ENCODE measurements at regions not wholly inside any gene's neighbourhood (a gene's known extent, or its start where the extent isn't known, plus 50 kb on each side); places are given as distances from the start of the nearest gene placed in this dataset.
"Not testable (repeated sequence)": the region's sequence is repeated elsewhere in the genome, so short reads cannot be mapped to it uniquely, and the experiment has no call there.

GRCh38 chr6:115485400-115485799 lies 575.3 kb downstream of the FRK start:
- H3K9me3 Mint-ChIP-seq: no peaks in the 10 kb centered on the region
- no peaks in the 10 kb centered on the region for H3K36me3 Mint-ChIP-seq (ENCODE audit: low read depth)
- intact Hi-C loops (cut with micrococcal nuclease): no loop called here
- no peak overlapping the region for H3K27ac Mint-ChIP-seq
- no peak overlapping the region for H3K4me3 Mint-ChIP-seq (ENCODE audit: low read depth)
- DNase-seq (ENCODE audit: low spot score): no peak
- H3K4me1 Mint-ChIP-seq (ENCODE audit: low read depth): no peaks in the 10 kb centered on the region
- H3K27me3 Mint-ChIP-seq (ENCODE audit: low read depth): no peaks in the 10 kb centered on the region

GRCh38 chr6:115480543-115480942 lies 580.1 kb downstream of the FRK start:
- DNase-seq (ENCODE audit: low spot score); H3K4me1 Mint-ChIP-seq (ENCODE audit: low read depth); intact Hi-C loops (cut with micrococcal nuclease); H3K4me3 Mint-ChIP-seq (ENCODE audit: low read depth); H3K27ac Mint-ChIP-seq; H3K27me3 Mint-ChIP-seq (ENCODE audit: low read depth); H3K36me3 Mint-ChIP-seq (ENCODE audit: low read depth): not testable (repeated sequence)
- H3K9me3 Mint-ChIP-seq: peaks cover 26% of the 10 kb centered on the region

GRCh38 chr6:115474443-115475041 lies 586.1 kb downstream of the FRK start:
- Mint-ChIP-seq H3K27ac (no peak overlapping the region), H3K4me1 (ENCODE audit: low read depth) (no peaks in the 10 kb centered on the region), H3K9me3 (peaks cover 23% of the 10 kb centered on the region), H3K4me3 (ENCODE audit: low read depth) (no peak overlapping the region), H3K27me3 (ENCODE audit: low read depth) (no peaks in the 10 kb centered on the region), H3K36me3 (ENCODE audit: low read depth) (no peaks in the 10 kb centered on the region)
- no peak for DNase-seq (ENCODE audit: low spot score)
- intact Hi-C loops (cut with micrococcal nuclease): no loop called here

- H3K36me3 Mint-ChIP-seq (ENCODE audit: low read depth): no peaks in the 10 kb centered on the region
- no peaks in the 10 kb centered on the region for H3K9me3 Mint-ChIP-seq
Observed at GRCh38 chr6:115468272-115469005, 592.3 kb downstream of the FRK start.

GRCh38 chr6:115467726-115468125 lies 593.0 kb downstream of the FRK start:
- H3K36me3 Mint-ChIP-seq (ENCODE audit: low read depth): no peaks in the 10 kb centered on the region

More at GRCh38 chr6:115468272-115469005, 592.3 kb downstream of the FRK start:
- no peak overlapping the region for H3K4me3 Mint-ChIP-seq (ENCODE audit: low read depth)
- no peak overlapping the region for H3K27ac Mint-ChIP-seq
- intact Hi-C loops (cut with micrococcal nuclease): no loop called here
- DNase-seq (ENCODE audit: low spot score): no peak
- no peaks in the 10 kb centered on the region for H3K27me3 Mint-ChIP-seq (ENCODE audit: low read depth)
- no peaks in the 10 kb centered on the region for H3K4me1 Mint-ChIP-seq (ENCODE audit: low read depth)

GRCh38 chr6:115460913-115461312 lies 599.8 kb downstream of the FRK start:
- intact Hi-C loops (cut with micrococcal nuclease): no loop called here
- H3K36me3 Mint-ChIP-seq (ENCODE audit: low read depth): no peaks in the 10 kb centered on the region
- H3K9me3 Mint-ChIP-seq: no peaks in the 10 kb centered on the region
- no peak overlapping the region for H3K27ac Mint-ChIP-seq
- no peaks in the 10 kb centered on the region for H3K27me3 Mint-ChIP-seq (ENCODE audit: low read depth)
- H3K4me1 Mint-ChIP-seq (ENCODE audit: low read depth): no peaks in the 10 kb centered on the region
- H3K4me3 Mint-ChIP-seq (ENCODE audit: low read depth): no peak overlapping the region
- no peak for DNase-seq (ENCODE audit: low spot score)

More at GRCh38 chr6:115467726-115468125, 593.0 kb downstream of the FRK start:
- Mint-ChIP-seq H3K27me3 (ENCODE audit: low read depth) (no peaks in the 10 kb centered on the region), H3K9me3 (no peaks in the 10 kb centered on the region), H3K27ac (no peak overlapping the region), H3K4me1 (ENCODE audit: low read depth) (no peaks in the 10 kb centered on the region), H3K4me3 (ENCODE audit: low read depth) (no peak overlapping the region)
- intact Hi-C loops (cut with micrococcal nuclease): no loop called here
- DNase-seq (ENCODE audit: low spot score): no peak

GRCh38 chr6:115456848-115457247 lies 603.8 kb downstream of the FRK start:
- no peaks in the 10 kb centered on the region for H3K27me3 Mint-ChIP-seq (ENCODE audit: low read depth)
- no peak for DNase-seq (ENCODE audit: low spot score)
- no peak overlapping the region for H3K4me3 Mint-ChIP-seq (ENCODE audit: low read depth)
- H3K36me3 Mint-ChIP-seq (ENCODE audit: low read depth): no peaks in the 10 kb centered on the region
- no peak overlapping the region for H3K27ac Mint-ChIP-seq
- H3K9me3 Mint-ChIP-seq: no peaks in the 10 kb centered on the region
- H3K4me1 Mint-ChIP-seq (ENCODE audit: low read depth): no peaks in the 10 kb centered on the region
- intact Hi-C loops (cut with micrococcal nuclease): no loop called here

- H3K36me3 Mint-ChIP-seq (ENCODE audit: low read depth): no peaks in the 10 kb centered on the region
- no peak overlapping the region for H3K4me3 Mint-ChIP-seq (ENCODE audit: low read depth)
- no peaks in the 10 kb centered on the region for H3K27me3 Mint-ChIP-seq (ENCODE audit: low read depth)
- no peak for DNase-seq (ENCODE audit: low spot score)
- H3K9me3 Mint-ChIP-seq: no peaks in the 10 kb centered on the region
- no peaks in the 10 kb centered on the region for H3K4me1 Mint-ChIP-seq (ENCODE audit: low read depth)
- H3K27ac Mint-ChIP-seq: no peak overlapping the region
- intact Hi-C loops (cut with micrococcal nuclease): no loop called here
Observed at GRCh38 chr6:115443825-115444478, 616.7 kb downstream of the FRK start.

- no peaks in the 10 kb centered on the region for H3K27me3 Mint-ChIP-seq (ENCODE audit: low read depth)
- H3K4me1 Mint-ChIP-seq (ENCODE audit: low read depth): no peaks in the 10 kb centered on the region
- no peak for DNase-seq (ENCODE audit: low spot score)
- H3K36me3 Mint-ChIP-seq (ENCODE audit: low read depth): no peaks in the 10 kb centered on the region
- H3K4me3 Mint-ChIP-seq (ENCODE audit: low read depth): no peak overlapping the region
- peaks cover 8% of the 10 kb centered on the region for H3K9me3 Mint-ChIP-seq
- H3K27ac Mint-ChIP-seq: no peak overlapping the region
- intact Hi-C loops (cut with micrococcal nuclease): no loop called here
Observed at GRCh38 chr6:115442323-115442722, 618.4 kb downstream of the FRK start.

- intact Hi-C loops (cut with micrococcal nuclease): no loop called here
Observed at GRCh38 chr6:115441651-115442050, 619.0 kb downstream of the FRK start.

GRCh38 chr6:115415378-115415777 lies 645.3 kb downstream of the FRK start:
- Mint-ChIP-seq H3K27me3 (ENCODE audit: low read depth) (no peaks in the 10 kb centered on the region), H3K4me3 (ENCODE audit: low read depth) (no peak overlapping the region), H3K9me3 (peaks cover 6% of the 10 kb centered on the region), H3K36me3 (ENCODE audit: low read depth) (no peaks in the 10 kb centered on the region), H3K27ac (no peak overlapping the region), H3K4me1 (ENCODE audit: low read depth) (no peaks in the 10 kb centered on the region)
- no peak for DNase-seq (ENCODE audit: low spot score)
- intact Hi-C loops (cut with micrococcal nuclease): no loop called here

More at GRCh38 chr6:115441651-115442050, 619.0 kb downstream of the FRK start:
- peaks cover 8% of the 10 kb centered on the region for H3K9me3 Mint-ChIP-seq
- no peak overlapping the region for H3K27ac Mint-ChIP-seq
- no peak overlapping the region for H3K4me3 Mint-ChIP-seq (ENCODE audit: low read depth)
- no peak for DNase-seq (ENCODE audit: low spot score)
- no peaks in the 10 kb centered on the region for H3K4me1 Mint-ChIP-seq (ENCODE audit: low read depth)
- H3K27me3 Mint-ChIP-seq (ENCODE audit: low read depth): no peaks in the 10 kb centered on the region
- no peaks in the 10 kb centered on the region for H3K36me3 Mint-ChIP-seq (ENCODE audit: low read depth)

- H3K36me3 Mint-ChIP-seq (ENCODE audit: low read depth); H3K27ac Mint-ChIP-seq; H3K4me1 Mint-ChIP-seq (ENCODE audit: low read depth); H3K27me3 Mint-ChIP-seq (ENCODE audit: low read depth); H3K9me3 Mint-ChIP-seq; intact Hi-C loops (cut with micrococcal nuclease); DNase-seq (ENCODE audit: low spot score); H3K4me3 Mint-ChIP-seq (ENCODE audit: low read depth): not testable (repeated sequence)
Observed at GRCh38 chr6:115414916-115415315, 645.8 kb downstream of the FRK start.

- Mint-ChIP-seq H3K36me3 (ENCODE audit: low read depth) (no peaks in the 10 kb centered on the region), H3K4me3 (ENCODE audit: low read depth) (no peak overlapping the region), H3K27ac (no peak overlapping the region), H3K4me1 (ENCODE audit: low read depth) (no peaks in the 10 kb centered on the region), H3K9me3 (peaks cover 8% of the 10 kb centered on the region), H3K27me3 (ENCODE audit: low read depth) (no peaks in the 10 kb centered on the region)
- intact Hi-C loops (cut with micrococcal nuclease): no loop called here
- no peak for DNase-seq (ENCODE audit: low spot score)
Observed at GRCh38 chr6:115411756-115412155, 648.9 kb downstream of the FRK start.

Measured in activated T-helper 2 cell treated with anti-CD3 and anti-CD28 coated beads, Interferon-gamma antibody, Interleukin-2, Interleukin-4, amounts not matched to agents 10 μg/mL and 5 μg/mL and 100 μg/mL, durations not matched to agents 14 hours and 24 hours and 36 hours (primary cell).